GM12878 (cell line): ENCODE measurements at regions not wholly inside any gene's neighbourhood (a gene's known extent, or its start where the extent isn't known, plus 50 kb on each side); places are given as distances from the start of the nearest gene placed in this dataset.
"Not testable (repeated sequence)": the region's sequence is repeated elsewhere in the genome, so short reads cannot be mapped to it uniquely, and the experiment has no call there.

ENCODE experiments used
- ATAC-seq: fragments of 200-7000 bp; cut with Tn5 transposase; 3 replicates; pipeline ENCODE4 v1.9.1; 2020; ENCODE audit warnings: mild to moderate bottlenecking, moderate library complexity
- BruUV-seq: library from RNA; stranded (reverse); fragments of 400-500 nt; replicated peaks from 2 replicates; lab custom pipeline; 2021; lab: Mats Ljungman, UMichigan
- CTCF ChIA-PET: fragments of 300-600 bp; sonication (Branson Sonifier 250); formaldehyde crosslinking; extraction: SDS; loops from one replicate; lab custom pipeline; 2021; ENCODE audit warnings: inconsistent platforms; lab: Yijun Ruan, JAX
- POLR2A ChIA-PET: fragments of 350-600 bp; formaldehyde crosslinking; extraction: SDS; loops from one replicate; lab custom pipeline; 2021; ENCODE audit warnings: inconsistent platforms; lab: Charles Lee
- RAD21 ChIA-PET: fragments of 300-600 bp; sonication (Branson Sonifier 250); formaldehyde crosslinking; loops from one replicate; lab custom pipeline; 2023; ENCODE audit warnings: antibody characterized with exemption; ENCODE audit not compliant: unreplicated experiment; lab: Charles Lee
- SMC1A ChIA-PET: fragments of 300-600 bp; sonication (Branson Sonifier 250); formaldehyde crosslinking; loops from one replicate; lab custom pipeline; 2023; ENCODE audit not compliant: unreplicated experiment, uncharacterized antibody; lab: Charles Lee
- DNase-seq: peaks from one replicate; pipeline ENCODE4 v3.0.0-alpha.2; 2011; ENCODE audit warnings: low read depth, low spot score
- FAIRE-seq: peaks from 3 replicates; lab custom pipeline; 2011; peaks lifted over from hg19 to GRCh38; lab: Jason Lieb, UNC
- H2AFZ ChIP-seq: 2 replicates; pipeline ENCODE4 v1.6.0; 2011; ENCODE audit warnings: low read depth, low read length, control low read depth; ENCODE audit not compliant: control insufficient read depth
- H3K27ac ChIP-seq: 2 replicates; pipeline ENCODE4 v1.5.1; 2011; ENCODE audit warnings: control low read depth; ENCODE audit not compliant: control insufficient read depth, insufficient read depth
- H3K27me3 ChIP-seq, 2 experiments: replicated peaks in 1 of 2; 2 replicates each; pipeline versions ENCODE4 v1.6.0 to v1.6.1; 2011; ENCODE audit warnings: low read length in 1 of 2; ENCODE audit not compliant: control insufficient read depth in 2 of 2, insufficient read depth in 2 of 2
- H3K36me3 ChIP-seq, 2 experiments: 2 replicates each; pipeline ENCODE4 v1.5.1; 2011; ENCODE audit warnings: low read length in 1 of 2; ENCODE audit not compliant: control insufficient read depth in 2 of 2, insufficient read depth in 2 of 2
- H3K4me1 ChIP-seq: 2 replicates; pipeline ENCODE4 v1.6.1; 2011; ENCODE audit warnings: mild to moderate bottlenecking, low read length, moderate library complexity, mixed read lengths; ENCODE audit not compliant: control insufficient read depth, insufficient read depth
- H3K4me2 ChIP-seq: 2 replicates; pipeline ENCODE4 v1.6.0; 2011; ENCODE audit warnings: control low read depth; ENCODE audit not compliant: control insufficient read depth, insufficient read depth
- H3K4me3 ChIP-seq: fragments of 200-600 bp; sonication (generic); 2 replicates; pipeline ENCODE4 v1.5.1; 2016
- H3K79me2 ChIP-seq: 2 replicates; pipeline ENCODE4 v1.6.0; 2011; ENCODE audit warnings: low read length; ENCODE audit not compliant: control insufficient read depth, insufficient read depth
- H3K9ac ChIP-seq: 2 replicates; pipeline ENCODE4 v1.8.0; 2011; ENCODE audit warnings: low read length, control low read depth, mixed read lengths; ENCODE audit not compliant: control insufficient read depth, insufficient read depth
- H3K9me3 ChIP-seq: replicated peaks from 3 replicates; pipeline ENCODE4 v1.5.1; 2011; ENCODE audit warnings: mild to moderate bottlenecking, low read length; ENCODE audit not compliant: control insufficient read depth, insufficient read depth
- H4K20me1 ChIP-seq: 2 replicates; pipeline ENCODE4 v1.6.0; 2011; ENCODE audit not compliant: control insufficient read depth, insufficient read depth
- WGBS: methylation state at CpG from one replicate; pipeline ENCODE4 v1.1.6; 2016; ENCODE audit warnings: low lambda C conversion rate; ENCODE audit not compliant: insufficient replicate concordance, insufficient coverage; ENCODE audit errors: missing lambda C conversion rate; 5-methylcytosine and 5-hydroxymethylcytosine counted together
- in situ Hi-C: fragments of 300-500 bp; cut with MboI; formaldehyde crosslinking; loops from 9 replicates; pipeline ENCODE4 v1.14.3; 2018; ENCODE audit warnings: mixed read lengths
- intact Hi-C: fragments of 100-400 bp; cut with micrococcal nuclease; formaldehyde crosslinking; loops from one replicate; pipeline ENCODE4 v1.14.2; 2022; ENCODE audit not compliant: unreplicated experiment

GRCh38 chr9:94437128-94437527 lies 108.7 kb upstream of the NUTM2F start:
- ATAC-seq, H3K27ac ChIP-seq, intact Hi-C loops, H3K4me3 ChIP-seq, in situ Hi-C loops, H3K79me2 ChIP-seq, H2AFZ ChIP-seq, BruUV-seq, H3K9me3 ChIP-seq, POLR2A ChIA-PET, H3K4me2 ChIP-seq, H4K20me1 ChIP-seq, DNase-seq, CTCF ChIA-PET, H3K27me3 ChIP-seq, RAD21 ChIA-PET, H3K36me3 ChIP-seq, H3K4me1 ChIP-seq, SMC1A ChIA-PET, H3K9ac ChIP-seq: not testable (repeated sequence)
- peak; percentile 41 for FAIRE-seq
- no CpG with 5 or more reads among the region's 2 CpGs for WGBS

- DNase-seq, ATAC-seq, H4K20me1 ChIP-seq, H3K9me3 ChIP-seq, BruUV-seq, H3K36me3 ChIP-seq, POLR2A ChIA-PET, intact Hi-C loops, H3K79me2 ChIP-seq, H3K27ac ChIP-seq, H3K27me3 ChIP-seq, H3K4me3 ChIP-seq, H2AFZ ChIP-seq, H3K4me2 ChIP-seq, in situ Hi-C loops, SMC1A ChIA-PET, H3K9ac ChIP-seq, H3K4me1 ChIP-seq, RAD21 ChIA-PET: not testable (repeated sequence)
- WGBS, result no CpG with 5 or more reads among the region's 1 CpG
- peak; percentile 68 for FAIRE-seq
- CTCF ChIA-PET, result interaction anchor here (0.6 kb wide), 1 partner anchor 1631 kb away, joined by 3 read pairs; no protein-coding TSS in a partner anchor
Measured at GRCh38 chr9:94438336-94438735, 109.9 kb upstream of the NUTM2F start.

GRCh38 chr9:94441146-94441545 lies 112.7 kb upstream of the NUTM2F start:
- WGBS, result 0% methylated on average over 1 of the region's 1 CpG
- H3K4me2 ChIP-seq, H3K27ac ChIP-seq, DNase-seq, BruUV-seq, CTCF ChIA-PET, H2AFZ ChIP-seq, intact Hi-C loops, H3K9me3 ChIP-seq, FAIRE-seq, ATAC-seq, H4K20me1 ChIP-seq, H3K27me3 ChIP-seq, H3K79me2 ChIP-seq, SMC1A ChIA-PET, H3K4me3 ChIP-seq, RAD21 ChIA-PET, H3K4me1 ChIP-seq, H3K36me3 ChIP-seq, in situ Hi-C loops, POLR2A ChIA-PET, H3K9ac ChIP-seq: not testable (repeated sequence)
